Thymus (tissue), 11 donors: ENCODE measurements at regions not wholly inside any gene's neighbourhood (a gene's known extent, or its start where the extent isn't known, plus 50 kb on each side); places are given as distances from the start of the nearest gene placed in this dataset.

Experiments
- DNase-seq, 9 donors: peaks; one replicate each; pipeline ENCODE4 v3.0.0-alpha.2; 2013; ENCODE audit warnings: low spot score in 9 of 9, low read depth in 6 of 9, missing footprints in 1 of 9
- H3K27ac ChIP-seq, 2 donors: one replicate each; pipeline ENCODE4 v1.5.1; 2013; ENCODE audit warnings: control low read depth in 1 of 2, low read depth in 1 of 2, low read length in 1 of 2, mild to moderate bottlenecking in 1 of 2, moderate library complexity in 1 of 2
- H3K27me3 ChIP-seq, 2 donors: one replicate each; pipeline ENCODE4 v1.5.1; 2013; ENCODE audit warnings: low read length in 1 of 2; ENCODE audit not compliant: control insufficient read depth in 2 of 2, insufficient read depth in 1 of 2
- H3K36me3 ChIP-seq, 2 donors: one replicate each; pipeline ENCODE4 v1.5.1; 2013; ENCODE audit warnings: low read length in 1 of 2, mild to moderate bottlenecking in 1 of 2, moderate library complexity in 1 of 2; ENCODE audit not compliant: control insufficient read depth in 2 of 2, insufficient read depth in 2 of 2
- H3K4me1 ChIP-seq, 2 donors: one replicate each; pipeline ENCODE4 v1.5.1; 2013; ENCODE audit warnings: low read length in 2 of 2; ENCODE audit not compliant: control insufficient read depth in 2 of 2, insufficient read depth in 2 of 2
- H3K4me3 ChIP-seq, 2 donors: one replicate each; pipeline ENCODE4 v1.5.1; 2013; ENCODE audit warnings: low read length in 2 of 2, control low read depth in 1 of 2, mild to moderate bottlenecking in 1 of 2
- H3K9me3 ChIP-seq, 2 donors: one replicate each; pipeline ENCODE4 v1.5.1; 2013; ENCODE audit warnings: low read length in 1 of 2, mild to moderate bottlenecking in 1 of 2; ENCODE audit not compliant: control insufficient read depth in 2 of 2, insufficient read depth in 1 of 2
- WGBS: extraction: QIAGEN DNeasy Blood & Tissue Kit; methylation state at CpG from one replicate; pipeline ENCODE4 v1.1.7; 2013; 5-methylcytosine and 5-hydroxymethylcytosine counted together
- donor health status: healthy.

DNA sequence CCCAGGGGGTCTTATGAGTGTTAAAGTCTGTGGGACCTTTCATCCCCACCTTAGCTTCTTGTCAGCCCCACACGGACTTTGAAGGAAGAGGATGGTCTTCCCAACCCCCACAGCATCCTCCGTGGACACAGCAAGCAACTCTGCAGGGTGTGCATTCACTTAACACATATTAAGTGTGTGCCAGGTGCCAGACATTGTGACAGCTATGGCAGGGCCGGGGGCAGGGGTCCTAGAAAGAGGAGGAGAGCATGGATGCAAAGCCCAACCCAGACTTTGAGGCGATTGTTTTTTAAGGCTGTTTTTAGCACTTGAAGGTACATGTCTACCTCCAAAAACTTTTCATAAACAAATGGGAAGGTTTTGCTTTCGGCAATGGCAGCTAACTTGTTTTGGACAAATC lies 121.6 kb upstream of the KCNG1 start:
- H3K4me3 ChIP-seq = no peak overlapping the region
- no peaks in the 10 kb centered on the region for H3K4me1 ChIP-seq
- no peaks in the 10 kb centered on the region for H3K27me3 ChIP-seq
- no peak for DNase-seq
- no peaks in the 10 kb centered on the region for H3K9me3 ChIP-seq
- H3K27ac ChIP-seq = no peak overlapping the region
- no peaks in the 10 kb centered on the region for H3K36me3 ChIP-seq
- 55% methylated on average over 5 of the region's 5 CpGs for WGBS

DNA sequence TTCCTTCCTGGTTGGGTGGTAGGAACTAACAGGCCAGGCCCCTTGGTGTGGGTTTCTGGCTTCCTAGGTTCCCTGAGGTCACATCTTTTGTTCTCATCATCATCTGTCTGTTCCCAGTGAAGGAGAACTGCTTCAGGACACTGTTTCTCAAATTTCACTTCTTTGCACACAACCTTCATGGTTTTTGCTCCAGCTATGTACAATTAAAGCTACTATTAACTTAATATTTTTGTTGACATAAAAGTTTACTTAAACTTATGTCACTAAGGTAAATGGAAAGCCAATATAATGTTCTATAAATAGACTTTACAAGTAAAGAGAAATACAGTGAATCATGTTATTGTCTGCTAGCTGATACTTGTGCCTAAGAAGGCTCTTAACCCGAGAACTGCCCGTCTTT lies 120.7 kb upstream of the KCNG1 start:
- Histone ChIP-seq H3K4me1 (no peaks in the 10 kb centered on the region), H3K9me3 (no peaks in the 10 kb centered on the region), H3K36me3 (no peaks in the 10 kb centered on the region), H3K27me3 (no peaks in the 10 kb centered on the region), H3K27ac (no peak overlapping the region), H3K4me3 (no peak overlapping the region)
- DNase-seq = no peak
- 87% methylated on average over 2 of the region's 2 CpGs for WGBS

- no peak overlapping the region for H3K27ac ChIP-seq
- H3K27me3 ChIP-seq = no peaks in the 10 kb centered on the region
- H3K4me1 ChIP-seq = no peaks in the 10 kb centered on the region
- DNase-seq = no peak
- no peaks in the 10 kb centered on the region for H3K9me3 ChIP-seq
- no peaks in the 10 kb centered on the region for H3K36me3 ChIP-seq
- WGBS = 80% methylated on average over 7 of the region's 7 CpGs
- no peak overlapping the region for H3K4me3 ChIP-seq
These were observed 119.5 kb upstream of the KCNG1 start for GRCh38 chr20:51142448-51142847.

DNA sequence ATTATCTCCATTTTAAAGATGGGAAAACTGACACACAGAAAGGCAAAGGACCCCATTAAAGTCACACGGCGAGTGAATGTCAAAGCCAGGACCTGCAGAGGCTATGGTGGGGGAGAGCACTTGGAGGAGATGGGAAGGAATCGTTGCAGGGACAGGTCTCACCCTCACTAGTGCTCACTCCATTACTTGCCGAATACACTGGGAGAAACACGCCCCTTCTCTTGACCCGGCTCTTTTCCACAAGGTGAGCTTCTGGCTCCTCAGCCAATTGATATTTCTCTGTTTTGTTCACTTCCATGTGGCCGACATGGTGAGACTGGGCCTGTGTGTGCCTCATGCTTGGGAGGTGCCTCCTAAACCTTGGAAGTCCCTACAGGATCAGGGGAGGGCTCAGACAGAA lies 117.8 kb upstream of the KCNG1 start:
- no peaks in the 10 kb centered on the region for H3K36me3 ChIP-seq
- H3K27me3 ChIP-seq = no peaks in the 10 kb centered on the region
- H3K4me1 ChIP-seq = no peaks in the 10 kb centered on the region
- no peaks in the 10 kb centered on the region for H3K9me3 ChIP-seq
- no peak for DNase-seq
- H3K4me3 ChIP-seq = no peak overlapping the region
- H3K27ac ChIP-seq = no peak overlapping the region
- 95% methylated on average over 7 of the region's 7 CpGs for WGBS

DNA sequence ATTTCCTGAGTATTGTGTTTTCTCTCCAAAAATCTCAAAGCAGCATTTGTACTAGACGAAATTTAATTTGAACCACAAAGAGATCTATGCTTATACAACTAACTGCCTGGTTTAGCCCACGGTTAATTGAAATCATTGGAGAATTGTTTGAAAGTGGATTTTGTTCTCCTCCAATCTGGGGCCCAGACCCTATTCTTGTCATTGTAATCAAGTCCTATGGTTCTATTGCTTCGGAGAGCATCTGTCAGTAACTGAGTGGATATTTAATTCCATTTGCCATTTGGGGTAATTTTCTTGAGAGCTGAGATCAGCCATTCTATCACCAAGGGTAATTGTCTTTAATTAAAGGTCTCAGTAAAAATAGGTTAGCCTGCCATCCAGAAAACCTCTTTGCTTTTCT lies 117.0 kb upstream of the KCNG1 start:
- Histone ChIP-seq H3K36me3 (no peaks in the 10 kb centered on the region), H3K27me3 (no peaks in the 10 kb centered on the region), H3K4me1 (no peaks in the 10 kb centered on the region), H3K4me3 (no peak overlapping the region), H3K27ac (no peak overlapping the region), H3K9me3 (no peaks in the 10 kb centered on the region)
- no peak for DNase-seq
- WGBS = 87% methylated on average over 3 of the region's 3 CpGs

- no peaks in the 10 kb centered on the region for H3K27me3 ChIP-seq
- no peaks in the 10 kb centered on the region for H3K9me3 ChIP-seq
- no peak overlapping the region for H3K27ac ChIP-seq
- no peaks in the 10 kb centered on the region for H3K4me1 ChIP-seq
- no peak for DNase-seq
- H3K4me3 ChIP-seq = no peak overlapping the region
- H3K36me3 ChIP-seq = no peaks in the 10 kb centered on the region
- 90% methylated on average over 4 of the region's 4 CpGs for WGBS
These were observed 115.7 kb upstream of the KCNG1 start for GRCh38 chr20:51138576-51138975.

DNA sequence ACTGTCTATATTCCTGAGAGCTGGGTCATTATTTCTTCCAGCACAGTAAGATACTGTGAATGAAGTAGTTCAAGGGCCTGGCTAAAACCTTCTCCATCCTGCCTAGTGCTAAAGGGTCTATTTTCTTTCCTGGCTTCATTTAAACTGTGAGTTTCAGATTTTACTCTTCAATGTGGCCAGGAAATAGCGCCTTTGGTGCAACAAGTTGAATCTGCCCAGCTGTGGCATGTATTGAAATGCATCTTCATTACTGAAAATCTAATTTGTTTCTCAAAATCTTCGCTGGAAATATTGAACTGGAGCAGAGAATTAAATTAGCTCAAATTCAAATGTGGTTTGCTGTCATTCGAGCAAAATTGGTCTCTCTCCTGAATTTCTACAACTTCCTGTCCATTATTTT lies 114.6 kb upstream of the KCNG1 start:
- WGBS = 84% methylated on average over 3 of the region's 3 CpGs

GRCh38 chr20:51135926-51136715 lies 113.2 kb upstream of the KCNG1 start:
- H3K9me3 ChIP-seq = no peaks in the 10 kb centered on the region
- WGBS = 76% methylated on average over 7 of the region's 7 CpGs
- H3K4me1 ChIP-seq = no peaks in the 10 kb centered on the region
- no peak overlapping the region for H3K4me3 ChIP-seq
- no peak overlapping the region for H3K27ac ChIP-seq
- no peaks in the 10 kb centered on the region for H3K27me3 ChIP-seq
- DNase-seq = no peak
- H3K36me3 ChIP-seq = no peaks in the 10 kb centered on the region

More for the DNA sequence above, 114.6 kb upstream of the KCNG1 start:
- no peak for DNase-seq
- H3K4me3 ChIP-seq = no peak overlapping the region
- no peaks in the 10 kb centered on the region for H3K9me3 ChIP-seq
- no peak overlapping the region for H3K27ac ChIP-seq
- no peaks in the 10 kb centered on the region for H3K4me1 ChIP-seq
- no peaks in the 10 kb centered on the region for H3K27me3 ChIP-seq
- H3K36me3 ChIP-seq = no peaks in the 10 kb centered on the region

GRCh38 chr20:51134405-51134804 lies 111.5 kb upstream of the KCNG1 start:
- no peaks in the 10 kb centered on the region for H3K36me3 ChIP-seq
- WGBS = 88% methylated on average over 6 of the region's 6 CpGs
- H3K27ac ChIP-seq = no peak overlapping the region
- H3K4me3 ChIP-seq = no peak overlapping the region
- DNase-seq = no peak
- H3K27me3 ChIP-seq = no peaks in the 10 kb centered on the region
- H3K4me1 ChIP-seq = no peaks in the 10 kb centered on the region
- no peaks in the 10 kb centered on the region for H3K9me3 ChIP-seq
